ENCODE measurements at regions not wholly inside any gene's neighbourhood (a gene's known extent, or its start where the extent isn't known, plus 50 kb on each side); places are given as distances from the start of the nearest gene placed in this dataset.

DNA sequence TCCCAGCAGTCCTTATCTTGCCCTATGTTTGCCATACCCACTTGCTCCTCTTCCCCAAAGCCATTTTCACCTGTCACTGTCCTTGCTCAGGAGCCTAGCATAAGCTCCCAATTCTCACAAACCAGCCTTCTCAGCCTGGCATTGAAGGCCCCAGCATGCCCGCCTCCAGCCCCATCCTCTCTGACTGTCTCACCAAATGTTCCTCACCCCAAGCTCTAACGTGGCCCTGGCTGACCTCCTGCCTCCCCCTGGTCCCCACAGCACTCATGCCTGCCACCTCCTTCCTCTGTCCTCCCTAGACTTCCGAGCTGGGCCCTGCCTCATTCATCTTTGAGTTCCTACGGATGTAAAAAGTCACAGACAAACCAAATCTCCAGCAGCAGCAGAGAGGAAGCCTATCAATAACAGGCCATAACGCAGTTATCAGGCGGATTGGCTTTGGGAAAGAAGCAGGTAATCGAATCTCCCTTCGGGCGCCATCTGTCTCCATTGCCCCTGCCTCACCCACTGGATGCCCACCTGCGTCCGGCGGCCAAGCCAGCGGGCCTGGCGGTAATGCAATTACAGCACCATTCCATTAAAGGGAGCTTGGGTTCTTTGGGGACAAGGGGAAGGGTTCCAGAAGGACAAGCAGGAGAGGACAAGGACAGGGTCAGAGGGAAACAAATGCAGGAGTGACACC lies 104.4 kb downstream of the MRPL14 start:
- peaks cover 0 to 23% (median 3%) of the 10 kb centered on the region in 4 experiments for H3K27me3 ChIP-seq (replicated peaks in 1 of 4; ENCODE audit: control extremely low read depth in 1 of 4, control insufficient read depth in 3 of 4, insufficient read depth in 4 of 4, low read length in 3 of 4)
- Mint-ChIP-seq H3K9me3 (ENCODE audit: insufficient read depth) (peaks cover 2% of the 10 kb centered on the region), H3K4me3 (no peak overlapping the region), H3K27me3 (peaks cover 40% of the 10 kb centered on the region), H3K4me1 (no peaks in the 10 kb centered on the region), H3K27ac (no peak overlapping the region)
- ChIA-PET POLR2A (no interaction called here), CTCF (no interaction called here)
- no peaks in the 10 kb centered on the region for H4K20me1 ChIP-seq (ENCODE audit: control insufficient read depth, insufficient read depth, low read length, poor library complexity, severe bottlenecking)
- no peaks in the 10 kb centered on the region for H3K79me2 ChIP-seq (ENCODE audit: control insufficient read depth, insufficient read depth, low read length)
- H3K4me3 ChIP-seq (ENCODE audit: control extremely low read depth in 1 of 5, extremely low read depth in 1 of 5, insufficient read depth in 1 of 5, low read depth in 2 of 5, low read length in 4 of 5): no peak overlapping the region
- H3K9ac ChIP-seq (ENCODE audit: low read length): no peak overlapping the region
- no peaks in the 10 kb centered on the region for H3K36me3 ChIP-seq (replicated peaks in 1 of 2; ENCODE audit: control extremely low read depth in 1 of 2, control insufficient read depth in 1 of 2, extremely low read depth in 1 of 2, insufficient read depth in 2 of 2, low read length in 1 of 2)
- ATAC-seq (ENCODE audit: low read depth) (no peak), DNase-seq (no peak)
- no peak overlapping the region for H3K27ac ChIP-seq (ENCODE audit: low read length in 2 of 2)
- no peak overlapping the region for H2AFZ ChIP-seq (ENCODE audit: insufficient read depth, low read depth, low read length, poor library complexity, severe bottlenecking)
- 91% methylated on average over 9 of the region's 14 CpGs for WGBS (ENCODE audit: insufficient coverage)
- no peak overlapping the region for H3K4me2 ChIP-seq (replicated peaks; ENCODE audit: low read depth, low read length, poor library complexity, severe bottlenecking)
- no peaks in the 10 kb centered on the region for H3K9me3 ChIP-seq (ENCODE audit: control extremely low read depth in 1 of 3, control insufficient read depth in 2 of 3, insufficient read depth in 1 of 3, low read length in 2 of 3)
- intact Hi-C loops (cut with micrococcal nuclease): no loop called here
- TF ChIP-seq EZH2 (IDR thresholded peaks at IDR 0.05; ENCODE audit: borderline replicate concordance, insufficient read depth, low read depth, low read length, poor library complexity, severe bottlenecking): no peak
- H3K4me1 ChIP-seq (ENCODE audit: control insufficient read depth in 2 of 2, insufficient read depth in 2 of 2, low read length in 2 of 2): no peaks in the 10 kb centered on the region

- Histone ChIP-seq H3K4me1 (ENCODE audit: control insufficient read depth in 2 of 2, insufficient read depth in 2 of 2, low read length in 2 of 2) (no peaks in the 10 kb centered on the region), H3K4me2 (replicated peaks; ENCODE audit: low read depth, low read length, poor library complexity, severe bottlenecking) (no peak overlapping the region), H2AFZ (ENCODE audit: insufficient read depth, low read depth, low read length, poor library complexity, severe bottlenecking) (no peak overlapping the region), H3K27me3 (replicated peaks in 1 of 4; ENCODE audit: control extremely low read depth in 1 of 4, control insufficient read depth in 3 of 4, insufficient read depth in 4 of 4, low read length in 3 of 4) (peaks cover 0 to 23% (median 3%) of the 10 kb centered on the region in 4 experiments), H4K20me1 (ENCODE audit: control insufficient read depth, insufficient read depth, low read length, poor library complexity, severe bottlenecking) (no peaks in the 10 kb centered on the region), H3K9ac (ENCODE audit: low read length) (no peak overlapping the region), H3K36me3 (replicated peaks in 1 of 2; ENCODE audit: control extremely low read depth in 1 of 2, control insufficient read depth in 1 of 2, extremely low read depth in 1 of 2, insufficient read depth in 2 of 2, low read length in 1 of 2) (no peaks in the 10 kb centered on the region), H3K79me2 (ENCODE audit: control insufficient read depth, insufficient read depth, low read length) (no peaks in the 10 kb centered on the region), H3K9me3 (ENCODE audit: control extremely low read depth in 1 of 3, control insufficient read depth in 2 of 3, insufficient read depth in 1 of 3, low read length in 2 of 3) (no peaks in the 10 kb centered on the region), H3K4me3 (ENCODE audit: control extremely low read depth in 1 of 5, extremely low read depth in 1 of 5, insufficient read depth in 1 of 5, low read depth in 2 of 5, low read length in 4 of 5) (no peak overlapping the region), H3K27ac (ENCODE audit: low read length in 2 of 2) (no peak overlapping the region)
- CTCF ChIA-PET: no interaction called here
- Mint-ChIP-seq H3K9me3 (ENCODE audit: insufficient read depth) (peaks cover 2% of the 10 kb centered on the region), H3K27me3 (peaks cover 34% of the 10 kb centered on the region), H3K4me3 (no peak overlapping the region), H3K27ac (no peak overlapping the region), H3K4me1 (no peaks in the 10 kb centered on the region)
- 68% methylated on average over 7 of the region's 7 CpGs for WGBS (ENCODE audit: insufficient coverage)
- no peak for DNase-seq
- intact Hi-C loops (cut with micrococcal nuclease): no loop called here
- POLR2A ChIA-PET: no interaction called here
- TF ChIP-seq EZH2 (IDR thresholded peaks at IDR 0.05; ENCODE audit: borderline replicate concordance, insufficient read depth, low read depth, low read length, poor library complexity, severe bottlenecking) (no peak), CTCF (IDR thresholded peaks at IDR 0.05) (no peak)
- no peak for ATAC-seq (ENCODE audit: low read depth)
These were observed 105.0 kb downstream of the MRPL14 start for GRCh38 chr6:44022296-44022661.

Data from B cell (primary cell).